ENCODE measurements at regions not wholly inside any gene's neighbourhood (a gene's known extent, or its start where the extent isn't known, plus 50 kb on each side); places are given as distances from the start of the nearest gene placed in this dataset.

GRCh38 chr2:176613323-176613987 is 344.2 kb downstream of the MTX2 start:
- in situ Hi-C loops (cut with HindIII; ENCODE audit: low pct_unique_long_range_greater_than_20kb, low sequenced_read_pairs): no loop called here
- no peak for DNase-seq (ENCODE audit: low read depth)

GRCh38 chr2:176614049-176614448 is 344.8 kb downstream of the MTX2 start:
- in situ Hi-C loops (cut with HindIII; ENCODE audit: low pct_unique_long_range_greater_than_20kb, low sequenced_read_pairs): no loop called here
- DNase-seq (ENCODE audit: low read depth): no peak

GRCh38 chr2:176614930-176615329 is 345.7 kb downstream of the MTX2 start:
- in situ Hi-C loops (cut with HindIII; ENCODE audit: low pct_unique_long_range_greater_than_20kb, low sequenced_read_pairs): no loop called here
- no peak for DNase-seq (ENCODE audit: low read depth)

GRCh38 chr2:176619504-176619903 is 350.3 kb downstream of the MTX2 start:
- in situ Hi-C loops (cut with HindIII; ENCODE audit: low pct_unique_long_range_greater_than_20kb, low sequenced_read_pairs): no loop called here
- no peak for DNase-seq (ENCODE audit: low read depth)

GRCh38 chr2:176621350-176621749 is 352.1 kb downstream of the MTX2 start:
- in situ Hi-C loops (cut with HindIII; ENCODE audit: low pct_unique_long_range_greater_than_20kb, low sequenced_read_pairs): no loop called here
- DNase-seq (ENCODE audit: low read depth): no peak

GRCh38 chr2:176622792-176623191 is 353.6 kb downstream of the MTX2 start:
- no peak for DNase-seq (ENCODE audit: low read depth)
- in situ Hi-C loops (cut with HindIII; ENCODE audit: low pct_unique_long_range_greater_than_20kb, low sequenced_read_pairs): no loop called here

- no peak for DNase-seq (ENCODE audit: low read depth)
- in situ Hi-C loops (cut with HindIII; ENCODE audit: low pct_unique_long_range_greater_than_20kb, low sequenced_read_pairs): no loop called here
Observed at GRCh38 chr2:176626796-176627195, 357.6 kb downstream of the MTX2 start.

GRCh38 chr2:176628438-176628837 is 359.2 kb downstream of the MTX2 start:
- in situ Hi-C loops (cut with HindIII; ENCODE audit: low pct_unique_long_range_greater_than_20kb, low sequenced_read_pairs): no loop called here
- no peak for DNase-seq (ENCODE audit: low read depth)

- DNase-seq (ENCODE audit: low read depth): no peak
- in situ Hi-C loops (cut with HindIII; ENCODE audit: low pct_unique_long_range_greater_than_20kb, low sequenced_read_pairs): no loop called here
Observed at GRCh38 chr2:176633754-176634153, 364.5 kb downstream of the MTX2 start.

GRCh38 chr2:176636401-176636800 is 367.2 kb downstream of the MTX2 start:
- in situ Hi-C loops (cut with HindIII; ENCODE audit: low pct_unique_long_range_greater_than_20kb, low sequenced_read_pairs): no loop called here
- no peak for DNase-seq (ENCODE audit: low read depth)

- DNase-seq (ENCODE audit: low read depth): no peak
- in situ Hi-C loops (cut with HindIII; ENCODE audit: low pct_unique_long_range_greater_than_20kb, low sequenced_read_pairs): no loop called here
Observed at GRCh38 chr2:176637142-176637485, 367.9 kb downstream of the MTX2 start.

- in situ Hi-C loops (cut with HindIII; ENCODE audit: low pct_unique_long_range_greater_than_20kb, low sequenced_read_pairs): no loop called here
- DNase-seq (ENCODE audit: low read depth): peak; percentile 80
Observed at GRCh38 chr2:176637486-176638166, 368.4 kb downstream of the MTX2 start.

GRCh38 chr2:176638167-176639015 is 369.1 kb downstream of the MTX2 start:
- in situ Hi-C loops (cut with HindIII; ENCODE audit: low pct_unique_long_range_greater_than_20kb, low sequenced_read_pairs): no loop called here
- peak; percentile 76 for DNase-seq (ENCODE audit: low read depth)

- no peak for DNase-seq (ENCODE audit: low read depth)
Observed at GRCh38 chr2:176639016-176639343, 369.7 kb downstream of the MTX2 start.

GRCh38 chr2:176639671-176640070 is 370.4 kb downstream of the MTX2 start:
- no peak for DNase-seq (ENCODE audit: low read depth)
- in situ Hi-C loops (cut with HindIII; ENCODE audit: low pct_unique_long_range_greater_than_20kb, low sequenced_read_pairs): no loop called here

More at GRCh38 chr2:176639016-176639343, 369.7 kb downstream of the MTX2 start:
- in situ Hi-C loops (cut with HindIII; ENCODE audit: low pct_unique_long_range_greater_than_20kb, low sequenced_read_pairs): no loop called here

- in situ Hi-C loops (cut with HindIII; ENCODE audit: low pct_unique_long_range_greater_than_20kb, low sequenced_read_pairs): no loop called here
Observed at GRCh38 chr2:176641436-176641835, 372.2 kb downstream of the MTX2 start.

GRCh38 chr2:176642074-176642473 is 372.8 kb downstream of the MTX2 start:
- DNase-seq (ENCODE audit: low read depth): peak; percentile 69
- in situ Hi-C loops (cut with HindIII; ENCODE audit: low pct_unique_long_range_greater_than_20kb, low sequenced_read_pairs): no loop called here

More at GRCh38 chr2:176641436-176641835, 372.2 kb downstream of the MTX2 start:
- no peak for DNase-seq (ENCODE audit: low read depth)

- in situ Hi-C loops (cut with HindIII; ENCODE audit: low pct_unique_long_range_greater_than_20kb, low sequenced_read_pairs): no loop called here
- DNase-seq (ENCODE audit: low read depth): no peak
Observed at GRCh38 chr2:176643646-176644045, 374.4 kb downstream of the MTX2 start.

GRCh38 chr2:176645494-176645893 is 376.3 kb downstream of the MTX2 start:
- in situ Hi-C loops (cut with HindIII; ENCODE audit: low pct_unique_long_range_greater_than_20kb, low sequenced_read_pairs): no loop called here
- DNase-seq (ENCODE audit: low read depth): no peak
